H1 (cell line): ENCODE measurements at regions not wholly inside any gene's neighbourhood (a gene's known extent, or its start where the extent isn't known, plus 50 kb on each side); places are given as distances from the start of the nearest gene placed in this dataset.

Experiments
- CTCF ChIA-PET: fragments of 300-600 bp; sonication (Branson Sonifier 250); formaldehyde crosslinking; loops from one replicate; lab custom pipeline; 2021; ENCODE audit not compliant: partially characterized antibody; lab: Charles Lee
- POLR2A ChIA-PET: fragments of 300-600 bp; sonication (Branson Sonifier 250); formaldehyde crosslinking; loops from one replicate; lab custom pipeline; 2021; ENCODE audit warnings: inconsistent platforms; ENCODE audit not compliant: partially characterized antibody; lab: Charles Lee
- DNase-seq, 2 experiments: peaks; one replicate each; pipeline versions ENCODE4 v3.0.0 to v3.0.0-alpha.2; 2010 to 2022; ENCODE audit warnings: low spot score in 2 of 2, low read depth in 1 of 2, mixed read lengths in 1 of 2
- FAIRE-seq: peaks from 2 replicates; lab custom pipeline; 2011; peaks lifted over from hg19 to GRCh38; lab: Jason Lieb, UNC
- H2AFZ ChIP-seq: 2 replicates; pipeline ENCODE4 v1.8.1; 2012; ENCODE audit warnings: low read length, inconsistent platforms
- H2AK5ac ChIP-seq: 2 replicates; pipeline ENCODE4 v1.6.1; 2013; ENCODE audit warnings: low read depth, low read length
- H2BK120ac ChIP-seq: replicated peaks from 2 replicates; pipeline ENCODE3; 2013; ENCODE audit warnings: low read depth, low read length, inconsistent platforms
- H2BK12ac ChIP-seq: 2 replicates; pipeline ENCODE4 v1.6.1; 2013; ENCODE audit warnings: low read depth, low read length
- H2BK15ac ChIP-seq: 2 replicates; pipeline ENCODE4 v1.6.1; 2013; ENCODE audit warnings: low read length
- H2BK20ac ChIP-seq: 2 replicates; pipeline ENCODE4 v1.6.1; 2013; ENCODE audit warnings: low read length
- H2BK5ac ChIP-seq: 2 replicates; pipeline ENCODE4 v1.6.1; 2013; ENCODE audit warnings: low read depth, low read length
- H3K14ac ChIP-seq: 2 replicates; pipeline ENCODE4 v1.6.1; 2013; ENCODE audit warnings: inconsistent platforms; ENCODE audit not compliant: insufficient read length
- H3K18ac ChIP-seq: 2 replicates; pipeline ENCODE4 v1.6.1; 2013; ENCODE audit warnings: low read length; ENCODE audit errors: extremely low read depth
- H3K23ac ChIP-seq: 2 replicates; pipeline ENCODE4 v1.6.1; 2013; ENCODE audit warnings: inconsistent platforms; ENCODE audit not compliant: insufficient read length
- H3K23me2 ChIP-seq: 2 replicates; pipeline ENCODE4 v1.6.1; 2013; ENCODE audit warnings: low read depth, low read length
- H3K27ac ChIP-seq: 2 replicates; pipeline ENCODE4 v1.6.1; 2011; ENCODE audit warnings: low read depth, low read length, inconsistent platforms
- H3K27me3 ChIP-seq, 4 experiments: replicated peaks in 1 of 4; 1 replicate in 1 of 4; 2 replicates in 3 of 4; pipeline versions ENCODE4 v1.6.1 to v1.8.1; 2011 to 2013; ENCODE audit warnings: low read length in 3 of 4, mild to moderate bottlenecking in 3 of 4, inconsistent platforms in 2 of 4, mixed read lengths in 2 of 4, moderate library complexity in 1 of 4; ENCODE audit not compliant: control insufficient read depth in 3 of 4, insufficient read depth in 3 of 4; ENCODE audit errors: extremely low read depth in 1 of 4
- H3K36me3 ChIP-seq, 4 experiments: 2 replicates each; pipeline versions ENCODE4 v1.6.1 to v1.8.1; 2011 to 2013; ENCODE audit warnings: mild to moderate bottlenecking in 4 of 4, low read length in 3 of 4, moderate library complexity in 2 of 4, control low read depth in 1 of 4, inconsistent platforms in 1 of 4; ENCODE audit not compliant: insufficient read depth in 4 of 4, control insufficient read depth in 2 of 4
- H3K4ac ChIP-seq: replicated peaks from 2 replicates; pipeline ENCODE3; 2013; ENCODE audit warnings: low read length, low read depth, mixed read lengths, inconsistent platforms; ENCODE audit not compliant: insufficient read length
- H3K4me1 ChIP-seq, 4 experiments: replicated peaks in 1 of 4; 1 replicate in 1 of 4; 2 replicates in 3 of 4; pipeline versions ENCODE4 v1.6.1 to v1.8.1; 2011 to 2013; ENCODE audit warnings: low read length in 3 of 4, inconsistent platforms in 2 of 4, mixed read lengths in 1 of 4; ENCODE audit not compliant: insufficient read depth in 4 of 4, control insufficient read depth in 3 of 4
- H3K4me2 ChIP-seq, 2 experiments: 2 replicates each; pipeline versions ENCODE4 v1.6.1 to v1.8.1; 2011 to 2013; ENCODE audit warnings: low read depth in 2 of 2, low read length in 2 of 2, control low read depth in 1 of 2, inconsistent platforms in 1 of 2, mild to moderate bottlenecking in 1 of 2; ENCODE audit not compliant: insufficient read depth in 1 of 2
- H3K4me3 ChIP-seq, 4 experiments: fragments of 200-600, 300-600 bp in 1 of 4; sonication (generic), shearing (Covaris generic), sonication (Bioruptor Twin) in 1 of 4; 2 replicates each; pipeline versions ENCODE4 v1.5.1 to v1.8.1; 2011 to 2016; ENCODE audit warnings: low read length in 4 of 4, low read depth in 3 of 4, control low read depth in 2 of 4, inconsistent platforms in 2 of 4, mild to moderate bottlenecking in 2 of 4, mixed read lengths in 1 of 4, moderate library complexity in 1 of 4; ENCODE audit not compliant: insufficient read depth in 2 of 4; ENCODE audit errors: extremely low read depth in 1 of 4
- H3K56ac ChIP-seq: replicated peaks from 2 replicates; pipeline ENCODE3; 2013; ENCODE audit warnings: low read depth, mild to moderate bottlenecking, mixed read lengths, low read length, inconsistent platforms; ENCODE audit not compliant: insufficient read length
- H3K79me1 ChIP-seq: 2 replicates; pipeline ENCODE4 v1.6.1; 2013; ENCODE audit warnings: low read depth, low read length, control low read depth
- H3K79me2 ChIP-seq, 2 experiments: 2 replicates each; pipeline versions ENCODE4 v1.6.1 to v1.8.1; 2012 to 2013; ENCODE audit warnings: low read length in 2 of 2, mild to moderate bottlenecking in 2 of 2, inconsistent platforms in 1 of 2; ENCODE audit not compliant: insufficient read depth in 2 of 2, control insufficient read depth in 1 of 2
- H3K9ac ChIP-seq, 4 experiments: replicated peaks in 1 of 4; 1 replicate in 1 of 4; 2 replicates in 3 of 4; pipeline versions ENCODE4 v1.6.1 to v1.8.1; 2011 to 2013; ENCODE audit warnings: low read depth in 3 of 4, low read length in 3 of 4, control low read depth in 2 of 4, mild to moderate bottlenecking in 2 of 4, moderate library complexity in 2 of 4, inconsistent platforms in 1 of 4; ENCODE audit errors: extremely low read depth in 1 of 4
- H3K9me3 ChIP-seq, 2 experiments: 2 replicates each; pipeline versions ENCODE4 v1.6.1 to v1.8.1; 2012 to 2013; ENCODE audit warnings: mild to moderate bottlenecking in 2 of 2, moderate library complexity in 2 of 2, control low read depth in 1 of 2, inconsistent platforms in 1 of 2, low read depth in 1 of 2, low read length in 1 of 2, mixed read lengths in 1 of 2; ENCODE audit not compliant: insufficient read depth in 2 of 2
- H4K20me1 ChIP-seq, 2 experiments: replicated peaks in 1 of 2; 2 replicates each; pipeline versions ENCODE3 to v1.8.1; 2011 to 2013; ENCODE audit warnings: inconsistent platforms in 2 of 2, low read length in 2 of 2, mild to moderate bottlenecking in 1 of 2; ENCODE audit not compliant: insufficient read depth in 2 of 2, control insufficient read depth in 1 of 2
- H4K5ac ChIP-seq: 2 replicates; pipeline ENCODE4 v1.6.1; 2013; ENCODE audit warnings: low read length, low read depth, mixed read lengths, inconsistent platforms; ENCODE audit not compliant: insufficient read length
- H4K8ac ChIP-seq: 2 replicates; pipeline ENCODE4 v1.8.0; 2013; ENCODE audit warnings: mild to moderate bottlenecking, moderate library complexity, low read length, inconsistent platforms; ENCODE audit not compliant: insufficient read depth; ENCODE audit errors: extremely low read depth
- H4K91ac ChIP-seq: replicated peaks from 2 replicates; pipeline ENCODE3; 2013; ENCODE audit warnings: low read length, mixed read lengths, inconsistent platforms; ENCODE audit not compliant: insufficient read length
- CBX8 ChIP-seq: fragments of 300-800, 300-1000 bp; sonication (generic); IDR thresholded peaks from 2 replicates; pipeline ENCODE4 v1.7.1; 2016; ENCODE audit warnings: low read depth, low read length, borderline replicate concordance
- CHD2 ChIP-seq: IDR thresholded peaks from 2 replicates; pipeline ENCODE4 v1.6.1; 2012; ENCODE audit warnings: low read length, improper control_type of control experiment
- KDM5A ChIP-seq: fragments of 200-600 bp; IDR thresholded peaks from 2 replicates; pipeline ENCODE4 v1.7.1; 2012; ENCODE audit warnings: mild to moderate bottlenecking, low read length, inconsistent platforms, mixed read lengths
- PHF8 ChIP-seq: fragments of 200-600 bp; sonication (generic); conservative IDR thresholded peaks from 2 replicates; pipeline ENCODE4 v1.7.1; 2012; ENCODE audit warnings: low read depth, mild to moderate bottlenecking, inconsistent platforms, low read length, moderate library complexity
- POU5F1 ChIP-seq: IDR thresholded peaks from 2 replicates; pipeline ENCODE4 v1.6.1; 2011; ENCODE audit warnings: low read depth, mild to moderate bottlenecking, low read length, moderate library complexity
- WGBS, 2 experiments: shearing (Covaris generic) in 1 of 2; methylation state at CpG; one replicate each; pipeline versions ENCODE4 v1.1.6 to v1.1.7; 2013 to 2015; ENCODE audit warnings: low lambda C conversion rate in 2 of 2, mixed read lengths in 2 of 2, inconsistent platforms in 1 of 2, low coverage in 1 of 2, missing lambda C conversion rate in 1 of 2; ENCODE audit not compliant: insufficient replicate concordance in 2 of 2, insufficient coverage in 1 of 2, insufficient read length in 1 of 2; ENCODE audit errors: extremely low coverage in 1 of 2, missing lambda C conversion rate in 1 of 2; 5-methylcytosine and 5-hydroxymethylcytosine counted together

- Histone ChIP-seq H3K4ac (no peak overlapping the region), H3K27me3 (no peaks in the 10 kb centered on the region), H3K27ac (no peak overlapping the region), H3K79me1 (no peaks in the 10 kb centered on the region), H3K79me2 (no peaks in the 10 kb centered on the region), H4K5ac (no peak overlapping the region), H2BK12ac (no peak overlapping the region), H2BK15ac (no peak overlapping the region), H3K18ac (no peak overlapping the region), H2AK5ac (no peak overlapping the region), H3K9me3 (no peaks in the 10 kb centered on the region), H3K56ac (no peak overlapping the region), H4K8ac (no peak overlapping the region), H2AFZ (no peak overlapping the region), H3K4me3 (no peak overlapping the region), H3K4me1 (no peaks in the 10 kb centered on the region), H3K23ac (no peak overlapping the region), H3K4me2 (no peak overlapping the region), H2BK120ac (no peak overlapping the region), H4K20me1 (no peaks in the 10 kb centered on the region), H4K91ac (no peak overlapping the region), H2BK20ac (no peak overlapping the region), H3K9ac (no peak overlapping the region), H3K36me3 (no peaks in the 10 kb centered on the region), H3K23me2 (no peaks in the 10 kb centered on the region), H3K14ac (no peak overlapping the region), H2BK5ac (no peak overlapping the region)
- DNase-seq (no peak), FAIRE-seq (no peak)
- ChIA-PET POLR2A (no interaction called here), CTCF (interaction anchor here (0.7 kb wide), 2 partner anchors 21 to 523 kb away, joined by 3 read pairs; no protein-coding TSS in a partner anchor)
- 92% methylated on average over 4 of the region's 4 CpGs; no CpG with 5 or more reads in 1 of the 2 experiments for WGBS, 2 experiments
- no peak for TF ChIP-seq CBX8
- TF ChIP-seq PHF8 = no peak
- no peak for TF ChIP-seq CHD2
- TF ChIP-seq POU5F1 = no peak
- no peak for TF ChIP-seq KDM5A
Observed at GRCh38 chr9:1804128-1804865, 210.8 kb upstream of the SMARCA2 start.
